ENCODE measurements at regions not wholly inside any gene's neighbourhood (a gene's known extent, or its start where the extent isn't known, plus 50 kb on each side); places are given as distances from the start of the nearest gene placed in this dataset.

GRCh38 chr21:27035791-27036190 lies 68.9 kb upstream of the ADAMTS5 start:
- TF ChIP-seq CTCF (IDR thresholded peaks at IDR 0.05; ENCODE audit: insufficient read depth, low read length, poor library complexity, severe bottlenecking) (no peak), EZH2phosphoT487 (conservative IDR thresholded peaks at IDR 0.05; ENCODE audit: low read length) (no peak)
